Omental fat pad (tissue), 3 donors: ENCODE measurements at regions not wholly inside any gene's neighbourhood (a gene's known extent, or its start where the extent isn't known, plus 50 kb on each side); places are given as distances from the start of the nearest gene placed in this dataset.

ENCODE experiments used
- ATAC-seq: fragments of 150-250 bp; one replicate; pipeline ENCODE4 v1.9.1; 2016; ENCODE audit warnings: mild to moderate bottlenecking, moderate library complexity; ENCODE audit not compliant: low FRiP score
- DNase-seq: peaks from one replicate; pipeline ENCODE4 v3.0.0-alpha.2; 2019; ENCODE audit warnings: low spot score
- CTCF ChIP-seq, 3 donors: fragments of 450-650 bp; IDR thresholded peaks; one replicate each; pipeline ENCODE4 v1.5.1; 2016 to 2017; ENCODE audit warnings: antibody characterized with exemption in 3 of 3, mild to moderate bottlenecking in 3 of 3, moderate library complexity in 2 of 3

GRCh38 chr12:67804168-67804567 is 155.6 kb downstream of the DYRK2 start:
- TF ChIP-seq CTCF (IDR thresholded peaks at IDR 0.05): no peak
- no peak for DNase-seq

GRCh38 chr12:67807814-67808213 is 159.3 kb downstream of the DYRK2 start:
- ATAC-seq: no peak

More at GRCh38 chr12:67804168-67804567, 155.6 kb downstream of the DYRK2 start:
- no peak for ATAC-seq

GRCh38 chr12:67810166-67810565 is 161.6 kb downstream of the DYRK2 start:
- no peak for TF ChIP-seq CTCF (IDR thresholded peaks at IDR 0.05)
- DNase-seq (no peak), ATAC-seq (no peak)

More at GRCh38 chr12:67807814-67808213, 159.3 kb downstream of the DYRK2 start:
- TF ChIP-seq CTCF (IDR thresholded peaks at IDR 0.05): no peak
- DNase-seq: no peak

GRCh38 chr12:67811437-67812361 is 163.2 kb downstream of the DYRK2 start:
- DNase-seq (no peak), ATAC-seq (no peak)
- no peak for TF ChIP-seq CTCF (IDR thresholded peaks at IDR 0.05)

- DNase-seq: no peak
- TF ChIP-seq CTCF (IDR thresholded peaks at IDR 0.05): no peak
- ATAC-seq: no peak
These were observed 164.9 kb downstream of the DYRK2 start for GRCh38 chr12:67813456-67813904.

GRCh38 chr12:67816269-67816668 is 167.7 kb downstream of the DYRK2 start:
- no peak for TF ChIP-seq CTCF (IDR thresholded peaks at IDR 0.05)
- ATAC-seq (no peak), DNase-seq (no peak)

- no peak for TF ChIP-seq CTCF (IDR thresholded peaks at IDR 0.05)
- ATAC-seq: no peak
- no peak for DNase-seq
These were observed 169.9 kb downstream of the DYRK2 start for GRCh38 chr12:67818459-67818903.
